Fibroblast of mammary gland (primary cell): ENCODE measurements at regions not wholly inside any gene's neighbourhood (a gene's known extent, or its start where the extent isn't known, plus 50 kb on each side); places are given as distances from the start of the nearest gene placed in this dataset.

Source experiments
- DNase-seq: peaks from one replicate; pipeline ENCODE4 v3.0.0-alpha.2; 2010; ENCODE audit warnings: low read depth
- H3K4me3 ChIP-seq: 2 replicates; pipeline ENCODE4 v1.5.1; 2011; ENCODE audit warnings: low read depth, mild to moderate bottlenecking, low read length, moderate library complexity; ENCODE audit not compliant: control insufficient read depth
- TF ChIP-seq, protein P1 (sequence below): conservative IDR thresholded peaks from 2 replicates; pipeline ENCODE4 v1.5.1; 2011; ENCODE audit warnings: low read depth, low read length, inconsistent platforms; ENCODE audit not compliant: control insufficient read depth, insufficient read depth

DNA sequence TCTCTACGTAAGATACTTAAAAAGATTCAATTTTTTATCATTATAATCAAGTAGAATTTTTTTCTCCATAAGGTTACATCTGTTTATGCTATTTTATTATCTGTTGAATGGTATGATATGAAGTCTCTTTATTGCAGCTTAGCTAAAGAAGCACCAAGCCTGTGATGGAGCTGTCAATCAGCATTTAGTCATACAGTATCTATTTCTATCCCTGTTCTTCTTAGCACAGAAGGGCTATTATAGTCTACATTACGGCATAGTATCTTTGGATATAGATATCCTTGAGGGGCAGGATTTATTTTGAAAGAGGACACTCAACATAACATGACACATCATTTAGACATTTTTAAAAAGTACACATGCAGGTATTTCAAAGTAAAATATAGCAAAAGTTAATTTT lies 277.1 kb downstream of the FOXG1 start:
- DNase-seq: no peak
- TF ChIP-seq, protein P1, sequence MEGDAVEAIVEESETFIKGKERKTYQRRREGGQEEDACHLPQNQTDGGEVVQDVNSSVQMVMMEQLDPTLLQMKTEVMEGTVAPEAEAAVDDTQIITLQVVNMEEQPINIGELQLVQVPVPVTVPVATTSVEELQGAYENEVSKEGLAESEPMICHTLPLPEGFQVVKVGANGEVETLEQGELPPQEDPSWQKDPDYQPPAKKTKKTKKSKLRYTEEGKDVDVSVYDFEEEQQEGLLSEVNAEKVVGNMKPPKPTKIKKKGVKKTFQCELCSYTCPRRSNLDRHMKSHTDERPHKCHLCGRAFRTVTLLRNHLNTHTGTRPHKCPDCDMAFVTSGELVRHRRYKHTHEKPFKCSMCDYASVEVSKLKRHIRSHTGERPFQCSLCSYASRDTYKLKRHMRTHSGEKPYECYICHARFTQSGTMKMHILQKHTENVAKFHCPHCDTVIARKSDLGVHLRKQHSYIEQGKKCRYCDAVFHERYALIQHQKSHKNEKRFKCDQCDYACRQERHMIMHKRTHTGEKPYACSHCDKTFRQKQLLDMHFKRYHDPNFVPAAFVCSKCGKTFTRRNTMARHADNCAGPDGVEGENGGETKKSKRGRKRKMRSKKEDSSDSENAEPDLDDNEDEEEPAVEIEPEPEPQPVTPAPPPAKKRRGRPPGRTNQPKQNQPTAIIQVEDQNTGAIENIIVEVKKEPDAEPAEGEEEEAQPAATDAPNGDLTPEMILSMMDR: no peak

DNA sequence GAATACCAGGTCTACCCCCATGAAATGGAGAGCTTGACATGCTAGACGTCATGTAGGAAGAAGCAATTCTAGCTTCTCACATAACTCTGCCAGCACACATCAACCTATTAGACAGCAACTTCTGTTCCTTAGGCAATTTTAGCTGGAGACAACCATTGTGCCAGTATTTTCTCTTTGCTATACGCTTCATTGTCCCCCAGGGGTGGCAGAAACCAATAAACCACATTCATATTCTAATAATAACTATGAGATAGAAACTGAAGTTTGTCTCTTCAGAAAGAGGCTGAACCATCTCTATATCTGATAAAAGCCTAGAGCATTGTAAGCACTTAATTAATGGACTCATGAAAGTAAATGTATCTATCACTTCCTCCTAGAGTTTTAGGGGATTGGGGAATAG lies 278.6 kb downstream of the FOXG1 start:
- TF ChIP-seq, protein P1: no peak
- no peak for DNase-seq
- H3K4me3 ChIP-seq: no peak overlapping the region

More for the DNA sequence above, 277.1 kb downstream of the FOXG1 start:
- no peak overlapping the region for H3K4me3 ChIP-seq

DNA sequence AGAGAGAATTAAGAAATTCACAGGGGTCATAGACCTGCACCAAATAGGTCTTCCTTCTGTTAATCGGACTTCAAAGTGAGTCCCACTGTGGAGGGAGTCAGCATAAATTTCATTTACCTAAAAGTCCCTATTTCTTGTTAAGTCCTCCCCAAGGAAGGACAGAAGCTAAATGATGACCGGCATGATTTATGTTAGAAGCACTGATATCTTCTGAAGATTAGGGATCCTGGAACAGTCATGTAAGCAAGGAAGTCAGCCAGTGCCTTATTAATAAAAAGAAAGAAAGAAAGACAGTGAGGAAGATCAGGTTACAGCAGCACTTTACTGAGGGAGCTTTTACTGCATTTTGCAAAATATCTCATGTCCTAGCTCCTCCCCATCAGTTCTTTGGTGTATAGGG lies 287.5 kb downstream of the FOXG1 start:
- H3K4me3 ChIP-seq: no peak overlapping the region
- TF ChIP-seq, protein P1: no peak
- DNase-seq: no peak

DNA sequence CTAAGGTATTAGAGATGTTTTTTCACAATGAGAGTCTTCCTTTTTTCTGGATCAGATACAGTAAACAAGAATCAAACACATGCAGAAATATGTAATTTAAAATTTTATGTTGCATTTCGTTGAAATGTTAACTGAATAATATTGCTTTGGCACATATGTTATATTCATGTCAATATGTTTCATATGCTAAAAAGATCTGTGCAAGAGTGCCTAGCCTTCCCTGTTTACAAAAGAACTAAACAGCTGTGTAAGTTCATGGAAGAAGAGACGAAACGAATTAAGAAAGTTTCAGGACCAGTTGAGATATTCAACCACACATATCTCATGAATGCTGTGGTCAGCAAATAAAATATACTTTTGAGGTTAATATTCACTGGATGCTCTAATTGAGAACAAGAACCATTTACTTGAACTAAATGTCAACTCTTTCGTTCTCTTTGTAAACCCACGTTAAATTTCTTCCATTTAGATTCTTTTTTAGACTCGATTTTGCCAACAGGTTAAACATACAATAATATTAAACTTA lies 289.5 kb downstream of the FOXG1 start:
- H3K4me3 ChIP-seq: no peak overlapping the region
- TF ChIP-seq, protein P1: no peak
- DNase-seq: no peak

DNA sequence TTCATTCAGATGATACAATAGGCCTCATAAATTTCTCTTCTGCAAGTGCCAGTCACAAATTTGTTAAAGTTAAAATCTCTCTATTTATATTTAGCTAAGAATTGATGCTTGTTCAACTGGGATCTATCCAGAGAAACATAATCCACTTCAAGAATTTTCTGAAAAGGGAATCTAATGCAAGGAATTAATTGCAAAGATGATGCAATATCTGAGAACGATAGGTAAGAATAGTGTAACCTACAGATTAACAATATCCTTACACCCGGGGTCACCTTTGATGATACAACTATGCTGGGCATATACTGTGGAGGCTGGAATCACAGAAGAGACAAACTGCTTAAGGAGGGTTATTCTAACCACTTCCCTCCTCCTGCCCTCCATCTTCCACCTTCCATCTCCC lies 295.1 kb downstream of the FOXG1 start:
- TF ChIP-seq, protein P1: no peak
- no peak overlapping the region for H3K4me3 ChIP-seq
- DNase-seq: no peak

DNA sequence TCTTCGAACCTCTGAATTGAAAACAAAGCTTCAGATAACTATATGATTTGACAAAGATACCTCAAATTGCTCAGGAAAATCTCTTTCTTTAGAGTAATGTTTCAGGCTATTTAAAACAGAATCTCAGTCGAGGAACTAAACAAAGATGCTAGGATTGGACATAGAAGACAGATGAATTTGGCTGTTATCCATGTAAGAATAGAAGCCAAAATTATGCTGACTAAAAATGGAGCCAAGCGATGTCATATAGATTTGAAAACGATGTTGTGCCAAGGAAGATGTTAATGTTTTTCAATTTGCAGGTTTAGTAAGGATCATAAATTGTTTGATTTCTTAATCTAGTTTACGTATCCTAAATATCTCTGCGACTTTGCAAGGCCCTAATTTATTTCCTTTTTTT lies 295.9 kb downstream of the FOXG1 start:
- no peak for DNase-seq
- no peak overlapping the region for H3K4me3 ChIP-seq
- TF ChIP-seq, protein P1: no peak

DNA sequence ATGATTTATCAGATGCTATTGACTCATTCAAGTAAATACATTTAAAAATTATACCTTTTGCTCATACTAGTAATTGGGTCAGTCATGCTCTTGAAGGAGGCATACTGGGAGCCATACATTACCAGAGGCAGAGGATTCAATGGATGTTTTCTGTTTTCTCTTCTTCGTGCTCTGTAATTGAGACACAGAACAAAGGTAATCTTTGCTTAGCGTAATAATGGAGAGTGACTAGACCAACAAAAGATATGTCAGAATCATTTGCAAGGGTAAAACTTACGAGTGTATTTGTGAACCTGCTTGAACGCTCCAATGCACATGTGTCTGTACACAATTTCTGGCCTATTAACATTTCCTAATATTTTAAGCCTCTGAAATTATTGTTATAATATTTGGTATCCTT lies 296.4 kb downstream of the FOXG1 start:
- TF ChIP-seq, protein P1: no peak
- no peak for DNase-seq
- H3K4me3 ChIP-seq: no peak overlapping the region
